ENCODE measurements at regions not wholly inside any gene's neighbourhood (a gene's known extent, or its start where the extent isn't known, plus 50 kb on each side); places are given as distances from the start of the nearest gene placed in this dataset. TPM values are rescaled to one million over a fixed set of nuclear protein-coding genes. Genes with fewer than 3 reads are reported as not detected.

Small RNA genes in the stretch of these regions (microRNA-seq; reads per million reads assigned to microRNA genes)
- gene MIR548X (ENCODE audit: borderline microRNAs expressed, borderline replicate concordance), result not detected

Measured in activated naive CD4-positive, alpha-beta T cell treated with anti-CD3 and anti-CD28 coated beads for 36 hours (primary cell).